ENCODE measurements at regions not wholly inside any gene's neighbourhood (a gene's known extent, or its start where the extent isn't known, plus 50 kb on each side); places are given as distances from the start of the nearest gene placed in this dataset.

- Histone ChIP-seq H3K4me3 (no peak overlapping the region), H3K27ac (no peak overlapping the region), H3K9me3 (no peaks in the 10 kb centered on the region), H3K4me1 (ENCODE audit: control insufficient read depth in 1 of 2, low read depth in 2 of 2) (no peaks in the 10 kb centered on the region), H3K27me3 (replicated peaks; ENCODE audit: insufficient read depth) (no peaks in the 10 kb centered on the region), H3K36me3 (no peaks in the 10 kb centered on the region)
- no peak for ATAC-seq (ENCODE audit: insufficient number of reproducible peaks, low FRiP score, low read depth)
- TF ChIP-seq CTCF (IDR thresholded peaks at IDR 0.05), result no peak
- no peak for DNase-seq (ENCODE audit: low spot score)
Observed at GRCh38 chr2:150020221-150020620, 432.6 kb upstream of the MMADHC start.

GRCh38 chr2:150019063-150019462, 431.5 kb upstream of the MMADHC start:
- H3K27me3 ChIP-seq (replicated peaks; ENCODE audit: insufficient read depth), result no peaks in the 10 kb centered on the region
- no peak overlapping the region for H3K27ac ChIP-seq
- TF ChIP-seq CTCF (IDR thresholded peaks at IDR 0.05), result no peak
- H3K4me3 ChIP-seq, result no peak overlapping the region
- no peak for ATAC-seq (ENCODE audit: insufficient number of reproducible peaks, low FRiP score, low read depth)
- H3K9me3 ChIP-seq, result no peaks in the 10 kb centered on the region
- H3K36me3 ChIP-seq, result no peaks in the 10 kb centered on the region
- no peaks in the 10 kb centered on the region for H3K4me1 ChIP-seq (ENCODE audit: control insufficient read depth in 1 of 2, low read depth in 2 of 2)
- no peak for DNase-seq (ENCODE audit: low spot score)

GRCh38 chr2:150012986-150013385, 425.4 kb upstream of the MMADHC start:
- no peak for ATAC-seq (ENCODE audit: insufficient number of reproducible peaks, low FRiP score, low read depth)
- TF ChIP-seq CTCF (IDR thresholded peaks at IDR 0.05), result no peak
- Histone ChIP-seq H3K4me1 (ENCODE audit: control insufficient read depth in 1 of 2, low read depth in 2 of 2) (no peaks in the 10 kb centered on the region), H3K27ac (no peak overlapping the region), H3K9me3 (no peaks in the 10 kb centered on the region), H3K4me3 (no peak overlapping the region), H3K27me3 (replicated peaks; ENCODE audit: insufficient read depth) (no peaks in the 10 kb centered on the region), H3K36me3 (no peaks in the 10 kb centered on the region)
- no peak for DNase-seq (ENCODE audit: low spot score)

DNA sequence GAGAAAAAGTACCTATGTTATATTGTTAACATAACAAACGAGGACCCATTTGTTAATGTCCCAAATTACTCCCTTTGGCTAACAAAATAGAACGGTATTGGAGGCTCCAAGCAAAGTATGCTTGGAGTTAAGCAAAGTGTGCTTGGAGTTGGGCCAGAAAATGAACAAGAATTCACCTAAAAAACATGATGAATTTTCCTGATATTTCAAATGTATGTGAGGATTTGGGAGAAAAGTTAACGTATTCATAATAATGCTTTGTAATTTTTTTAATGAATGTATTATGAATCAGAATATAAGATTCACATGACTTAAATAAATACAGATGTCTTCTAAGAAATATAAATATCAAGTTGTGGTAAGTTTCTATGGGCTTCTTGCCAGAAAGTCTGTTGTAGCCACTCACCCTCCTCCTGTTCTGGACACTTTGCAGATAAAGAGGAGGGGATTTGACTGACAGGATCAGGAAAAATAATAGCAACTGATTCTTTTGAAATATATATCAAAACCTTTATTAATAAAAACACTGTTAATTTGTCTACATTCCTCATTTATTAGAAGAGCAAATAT, 423.7 kb upstream of the MMADHC start:
- no peaks in the 10 kb centered on the region for H3K27me3 ChIP-seq (replicated peaks; ENCODE audit: insufficient read depth)
- no peaks in the 10 kb centered on the region for H3K4me1 ChIP-seq (ENCODE audit: control insufficient read depth in 1 of 2, low read depth in 2 of 2)
- ATAC-seq (ENCODE audit: insufficient number of reproducible peaks, low FRiP score, low read depth), result no peak
- H3K27ac ChIP-seq, result no peak overlapping the region
- H3K36me3 ChIP-seq, result no peaks in the 10 kb centered on the region
- no peak overlapping the region for H3K4me3 ChIP-seq
- no peaks in the 10 kb centered on the region for H3K9me3 ChIP-seq
- no peak for DNase-seq (ENCODE audit: low spot score)
- TF ChIP-seq CTCF (IDR thresholded peaks at IDR 0.05), result no peak

DNA sequence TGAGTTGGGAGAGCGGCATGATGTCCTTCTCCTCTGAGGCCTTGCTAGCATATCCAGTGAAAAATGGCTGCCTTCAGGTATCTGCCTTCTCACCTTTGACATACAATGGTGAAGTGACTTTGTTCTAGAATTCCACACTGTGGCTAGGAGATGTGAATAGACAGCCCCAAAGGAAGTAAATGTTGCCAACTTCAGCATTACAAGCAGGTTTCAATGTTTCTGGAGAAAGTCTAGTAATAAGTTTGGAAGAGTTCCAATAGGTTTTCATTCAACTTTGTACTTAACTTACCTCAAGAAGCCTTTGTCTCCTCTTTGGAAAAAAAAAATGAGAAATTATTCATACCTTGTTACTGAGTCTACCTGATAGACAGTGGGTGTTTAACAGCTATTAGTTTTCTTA, 421.3 kb upstream of the MMADHC start:
- Histone ChIP-seq H3K36me3 (no peaks in the 10 kb centered on the region), H3K4me3 (no peak overlapping the region), H3K4me1 (ENCODE audit: control insufficient read depth in 1 of 2, low read depth in 2 of 2) (no peaks in the 10 kb centered on the region), H3K27ac (no peak overlapping the region), H3K27me3 (replicated peaks; ENCODE audit: insufficient read depth) (no peaks in the 10 kb centered on the region), H3K9me3 (no peaks in the 10 kb centered on the region)
- ATAC-seq (ENCODE audit: insufficient number of reproducible peaks, low FRiP score, low read depth) (no peak), DNase-seq (ENCODE audit: low spot score) (no peak)
- no peak for TF ChIP-seq CTCF (IDR thresholded peaks at IDR 0.05)

Data from thoracic aorta (tissue), 2 donors.